BLaER1 treated with 17β-estradiol and CSF1 and Interleukin-3, amounts not matched to agents 10 nM and 100 nM (cell line): ENCODE measurements at regions not wholly inside any gene's neighbourhood (a gene's known extent, or its start where the extent isn't known, plus 50 kb on each side); places are given as distances from the start of the nearest gene placed in this dataset.

Source experiments
- H3K27ac ChIP-seq, 11 experiments: shearing (Covaris generic); formaldehyde crosslinking; 2 replicates each; pipeline ENCODE4 v1.8.1; 2022
- H3K27me3 ChIP-seq, 11 experiments: shearing (Covaris generic); formaldehyde crosslinking; 2 replicates each; pipeline ENCODE4 v1.8.1; 2022
- H3K36me3 ChIP-seq, 11 experiments: shearing (Covaris generic); formaldehyde crosslinking; 2 replicates each; pipeline ENCODE4 v1.8.1; 2022
- H3K4me1 ChIP-seq, 10 experiments: shearing (Covaris generic); formaldehyde crosslinking; 2 replicates each; pipeline ENCODE4 v1.8.1; 2022
- H3K4me2 ChIP-seq, 11 experiments: shearing (Covaris generic); formaldehyde crosslinking; 2 replicates each; pipeline ENCODE4 v1.8.1; 2022
- H3K4me3 ChIP-seq, 10 experiments: shearing (Covaris generic); formaldehyde crosslinking; 2 replicates each; pipeline ENCODE4 v1.8.1; 2022
- H3K9ac ChIP-seq, 11 experiments: shearing (Covaris generic); formaldehyde crosslinking; 2 replicates each; pipeline ENCODE4 v1.8.1; 2022
- H3K9me3 ChIP-seq, 11 experiments: shearing (Covaris generic); formaldehyde crosslinking; replicated peaks in 1 of 11; 2 replicates each; pipeline ENCODE4 v1.8.1; 2022
- H4K20me1 ChIP-seq, 11 experiments: shearing (Covaris generic); formaldehyde crosslinking; 2 replicates each; pipeline ENCODE4 v1.8.1; 2022
- Cebpa-rat ChIP-seq, 11 experiments: shearing (Covaris generic); IDR thresholded peaks; 2 replicates each; pipeline ENCODE4 v1.8.1; 2022

GRCh38 chr4:111208970-111209369 lies 586.1 kb upstream of the PITX2 start:
- H3K27ac ChIP-seq, result no peak overlapping the region

DNA sequence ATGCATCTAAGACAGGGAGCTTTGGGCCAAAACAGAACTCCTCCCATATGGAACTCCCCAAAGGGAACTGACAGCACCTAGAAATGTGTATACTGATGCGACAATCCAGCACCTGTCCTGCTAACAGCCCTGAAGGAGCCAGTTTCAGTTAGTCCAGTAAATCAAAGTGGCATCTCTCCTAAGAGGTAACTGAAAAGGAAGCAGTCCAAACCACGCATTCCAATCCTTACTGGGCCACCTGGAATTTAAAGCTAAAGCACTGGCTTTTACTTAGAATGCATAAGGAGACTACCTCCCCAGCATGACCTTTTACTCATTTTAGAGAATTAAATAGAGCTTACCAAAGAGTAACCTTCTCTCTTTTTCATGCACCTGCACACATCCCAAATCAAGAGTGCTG lies 586.8 kb upstream of the PITX2 start:
- Histone ChIP-seq H3K9ac (no peak overlapping the region), H3K27ac (no peak overlapping the region), H3K4me3 (no peak overlapping the region), H3K4me1 (peaks cover 0 to 10% (median 8%) of the 10 kb centered on the region in 10 experiments; a peak in 13 of 20 replicates), H3K4me2 (no peak overlapping the region), H3K36me3 (no peaks in the 10 kb centered on the region), H3K27me3 (no peaks in the 10 kb centered on the region), H3K9me3 (no peaks in the 10 kb centered on the region), H4K20me1 (no peaks in the 10 kb centered on the region)
- TF ChIP-seq Cebpa-rat (IDR thresholded peaks at IDR 0.05), result no peak

More at GRCh38 chr4:111208970-111209369, 586.1 kb upstream of the PITX2 start:
- Histone ChIP-seq H3K4me1 (peaks cover 0 to 10% (median 8%) of the 10 kb centered on the region in 10 experiments; a peak in 13 of 20 replicates), H3K4me3 (no peak overlapping the region), H3K36me3 (no peaks in the 10 kb centered on the region), H3K9ac (no peak overlapping the region), H3K4me2 (no peak overlapping the region), H4K20me1 (no peaks in the 10 kb centered on the region), H3K27me3 (no peaks in the 10 kb centered on the region), H3K9me3 (no peaks in the 10 kb centered on the region)
- TF ChIP-seq Cebpa-rat (IDR thresholded peaks at IDR 0.05), result no peak

DNA sequence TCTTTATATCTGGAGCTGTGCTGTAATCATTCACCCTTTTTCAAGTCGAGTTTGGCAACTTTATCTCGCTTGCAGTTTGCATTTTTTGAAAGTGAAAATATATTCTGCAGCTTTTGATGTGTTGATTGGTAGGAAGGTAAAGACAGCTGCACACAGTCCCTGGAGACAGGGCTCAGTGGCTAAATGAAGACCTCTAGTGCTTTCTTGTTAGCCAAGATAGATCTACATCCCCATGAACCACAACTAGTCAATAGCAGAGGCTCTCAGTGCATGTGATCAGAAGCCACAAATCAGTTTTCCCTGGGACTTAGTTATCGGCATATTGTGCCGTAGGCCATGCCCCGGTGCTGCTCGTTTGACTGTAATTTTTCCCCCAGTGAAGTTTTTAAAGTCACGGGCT lies 587.7 kb upstream of the PITX2 start:
- Histone ChIP-seq H3K36me3 (no peaks in the 10 kb centered on the region), H3K27me3 (no peaks in the 10 kb centered on the region), H3K4me1 (peaks cover 0 to 10% (median 8%) of the 10 kb centered on the region in 10 experiments; a peak in 13 of 20 replicates), H3K9me3 (no peaks in the 10 kb centered on the region), H3K4me3 (no peak overlapping the region), H3K27ac (no peak overlapping the region), H3K9ac (no peak overlapping the region), H3K4me2 (peak overlapping the region in 7 of 11 experiments; percentile 28 to 63 (median 34); a peak in 14 of 22 replicates), H4K20me1 (no peaks in the 10 kb centered on the region)
- TF ChIP-seq Cebpa-rat (IDR thresholded peaks at IDR 0.05), result no peak

- H3K27me3 ChIP-seq, result no peaks in the 10 kb centered on the region
- no peak for TF ChIP-seq Cebpa-rat (IDR thresholded peaks at IDR 0.05)
- no peak overlapping the region for H3K4me2 ChIP-seq
- no peak overlapping the region for H3K9ac ChIP-seq
- no peaks in the 10 kb centered on the region for H3K36me3 ChIP-seq
- H3K4me3 ChIP-seq, result no peak overlapping the region
- H3K4me1 ChIP-seq, result peaks cover 0 to 10% (median 8%) of the 10 kb centered on the region in 10 experiments; a peak in 13 of 20 replicates
- H3K27ac ChIP-seq, result no peak overlapping the region
- no peaks in the 10 kb centered on the region for H3K9me3 ChIP-seq
- no peaks in the 10 kb centered on the region for H4K20me1 ChIP-seq
These were observed 590.7 kb upstream of the PITX2 start for GRCh38 chr4:111213531-111213930.

DNA sequence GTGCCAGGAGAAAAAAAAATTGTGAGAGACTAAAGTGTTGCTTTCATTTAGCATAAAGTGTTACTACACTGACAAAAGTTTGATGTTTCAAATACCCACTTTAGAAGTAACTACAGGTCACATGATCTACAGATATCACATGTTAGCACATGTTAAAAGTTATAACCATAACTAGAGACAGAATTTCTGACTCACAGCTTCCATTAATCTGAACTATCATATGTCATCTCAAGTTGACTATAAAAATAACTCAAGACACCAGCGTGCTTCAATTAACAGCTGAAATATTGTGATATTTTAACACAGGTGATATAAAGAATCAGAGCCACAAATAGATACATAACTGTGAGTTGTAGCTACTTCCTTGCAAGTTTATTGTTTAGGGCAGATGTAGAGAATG lies 591.5 kb upstream of the PITX2 start:
- no peaks in the 10 kb centered on the region for H3K27me3 ChIP-seq
- no peak overlapping the region for H3K27ac ChIP-seq
- H3K4me2 ChIP-seq, result no peak overlapping the region
- TF ChIP-seq Cebpa-rat (IDR thresholded peaks at IDR 0.05), result no peak
- H3K9me3 ChIP-seq, result no peaks in the 10 kb centered on the region
- peaks cover 0 to 10% (median 8%) of the 10 kb centered on the region in 10 experiments; a peak in 13 of 20 replicates for H3K4me1 ChIP-seq
- no peaks in the 10 kb centered on the region for H3K36me3 ChIP-seq
- H3K9ac ChIP-seq, result no peak overlapping the region
- no peak overlapping the region for H3K4me3 ChIP-seq
- H4K20me1 ChIP-seq, result no peaks in the 10 kb centered on the region

- H3K36me3 ChIP-seq, result no peaks in the 10 kb centered on the region
- no peak overlapping the region for H3K9ac ChIP-seq
- TF ChIP-seq Cebpa-rat (IDR thresholded peaks at IDR 0.05), result no peak
- H3K4me3 ChIP-seq, result no peak overlapping the region
- H3K4me1 ChIP-seq, result peaks cover 0 to 5% (median 3%) of the 10 kb centered on the region in 10 experiments; a peak in 13 of 20 replicates
- H4K20me1 ChIP-seq, result no peaks in the 10 kb centered on the region
- H3K9me3 ChIP-seq, result no peaks in the 10 kb centered on the region
- no peak overlapping the region for H3K4me2 ChIP-seq
- no peaks in the 10 kb centered on the region for H3K27me3 ChIP-seq
- no peak overlapping the region for H3K27ac ChIP-seq
These were observed 592.9 kb upstream of the PITX2 start for GRCh38 chr4:111215755-111216154.

- Histone ChIP-seq H3K36me3 (no peaks in the 10 kb centered on the region), H3K4me1 (no peaks in the 10 kb centered on the region), H3K27ac (no peak overlapping the region), H3K9ac (no peak overlapping the region), H3K4me2 (no peak overlapping the region), H4K20me1 (no peaks in the 10 kb centered on the region), H3K9me3 (no peaks in the 10 kb centered on the region; a peak in 1 of 22 replicates), H3K4me3 (no peak overlapping the region), H3K27me3 (no peaks in the 10 kb centered on the region)
- no peak for TF ChIP-seq Cebpa-rat (IDR thresholded peaks at IDR 0.05)
These were observed 593.9 kb upstream of the PITX2 start for GRCh38 chr4:111216791-111217190.

- no peak overlapping the region for H3K4me2 ChIP-seq
These were observed 598.5 kb upstream of the PITX2 start for GRCh38 chr4:111221371-111221770.

GRCh38 chr4:111228396-111228795 lies 605.5 kb upstream of the PITX2 start:
- no peaks in the 10 kb centered on the region for H3K27me3 ChIP-seq
- no peak overlapping the region for H3K27ac ChIP-seq
- no peak overlapping the region for H3K9ac ChIP-seq
- H3K4me3 ChIP-seq, result no peak overlapping the region
- no peak for TF ChIP-seq Cebpa-rat (IDR thresholded peaks at IDR 0.05)
- H3K4me1 ChIP-seq, result no peaks in the 10 kb centered on the region
- no peaks in the 10 kb centered on the region for H3K36me3 ChIP-seq
- no peaks in the 10 kb centered on the region for H3K9me3 ChIP-seq
- no peak overlapping the region for H3K4me2 ChIP-seq
- H4K20me1 ChIP-seq, result no peaks in the 10 kb centered on the region

More at GRCh38 chr4:111221371-111221770, 598.5 kb upstream of the PITX2 start:
- no peaks in the 10 kb centered on the region for H4K20me1 ChIP-seq
- no peak overlapping the region for H3K9ac ChIP-seq
- no peak overlapping the region for H3K27ac ChIP-seq
- no peaks in the 10 kb centered on the region for H3K36me3 ChIP-seq
- no peak for TF ChIP-seq Cebpa-rat (IDR thresholded peaks at IDR 0.05)
- H3K9me3 ChIP-seq, result no peaks in the 10 kb centered on the region; a peak in 1 of 22 replicates
- no peak overlapping the region for H3K4me3 ChIP-seq
- no peaks in the 10 kb centered on the region for H3K27me3 ChIP-seq
- H3K4me1 ChIP-seq, result no peaks in the 10 kb centered on the region

DNA sequence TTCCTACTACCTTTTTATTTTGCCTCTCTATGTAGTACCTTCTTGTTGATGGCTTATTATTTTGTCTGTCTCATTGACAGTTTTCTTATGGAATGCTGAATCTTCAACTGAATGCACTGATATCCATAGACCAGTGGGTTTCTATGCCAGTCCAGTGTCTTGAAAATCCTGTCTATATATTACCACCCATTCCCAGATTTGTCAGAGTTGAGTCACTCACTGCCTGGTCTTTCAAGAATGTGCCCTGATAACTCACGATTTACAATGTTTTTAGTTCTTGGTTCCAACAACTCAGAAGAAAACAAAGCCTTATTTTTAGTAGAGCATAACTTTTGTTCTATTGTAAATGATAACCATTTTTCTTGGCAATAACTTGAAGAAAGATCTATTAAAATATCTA lies 606.0 kb upstream of the PITX2 start:
- H3K36me3 ChIP-seq, result no peaks in the 10 kb centered on the region
- no peaks in the 10 kb centered on the region for H3K27me3 ChIP-seq
- no peak overlapping the region for H3K9ac ChIP-seq
- TF ChIP-seq Cebpa-rat (IDR thresholded peaks at IDR 0.05), result no peak
- H3K27ac ChIP-seq, result no peak overlapping the region
- H3K4me3 ChIP-seq, result no peak overlapping the region
- H3K4me1 ChIP-seq, result no peaks in the 10 kb centered on the region
- no peak overlapping the region for H3K4me2 ChIP-seq
- no peaks in the 10 kb centered on the region for H4K20me1 ChIP-seq
- no peaks in the 10 kb centered on the region for H3K9me3 ChIP-seq
